GM13976 (cell line): ENCODE measurements at regions not wholly inside any gene's neighbourhood (a gene's known extent, or its start where the extent isn't known, plus 50 kb on each side); places are given as distances from the start of the nearest gene placed in this dataset.

Experiments
- DNase-seq: peaks from one replicate; pipeline ENCODE4 v3.0.0; 2012; ENCODE audit warnings: low spot score
- in situ Hi-C: fragments of 300-500 bp; cut with MboI; formaldehyde crosslinking; loops from one replicate; pipeline ENCODE4 v1.12.0; 2022; ENCODE audit warnings: low sequenced_read_pairs, mixed read lengths, inconsistent platforms; ENCODE audit not compliant: unreplicated experiment
- TF ChIP-seq, protein P1 (sequence below): IDR thresholded peaks from 2 replicates; pipeline ENCODE4 v1.5.1; 2012; ENCODE audit warnings: borderline replicate concordance, mild to moderate bottlenecking; ENCODE audit not compliant: insufficient read depth; ENCODE audit errors: extremely low read depth, missing control alignments, control extremely low read depth

GRCh38 chr12:115185506-115185905, 501.5 kb upstream of the TBX3 start:
- no peak for DNase-seq
- in situ Hi-C loops, result no loop called here
- TF ChIP-seq, protein P1, sequence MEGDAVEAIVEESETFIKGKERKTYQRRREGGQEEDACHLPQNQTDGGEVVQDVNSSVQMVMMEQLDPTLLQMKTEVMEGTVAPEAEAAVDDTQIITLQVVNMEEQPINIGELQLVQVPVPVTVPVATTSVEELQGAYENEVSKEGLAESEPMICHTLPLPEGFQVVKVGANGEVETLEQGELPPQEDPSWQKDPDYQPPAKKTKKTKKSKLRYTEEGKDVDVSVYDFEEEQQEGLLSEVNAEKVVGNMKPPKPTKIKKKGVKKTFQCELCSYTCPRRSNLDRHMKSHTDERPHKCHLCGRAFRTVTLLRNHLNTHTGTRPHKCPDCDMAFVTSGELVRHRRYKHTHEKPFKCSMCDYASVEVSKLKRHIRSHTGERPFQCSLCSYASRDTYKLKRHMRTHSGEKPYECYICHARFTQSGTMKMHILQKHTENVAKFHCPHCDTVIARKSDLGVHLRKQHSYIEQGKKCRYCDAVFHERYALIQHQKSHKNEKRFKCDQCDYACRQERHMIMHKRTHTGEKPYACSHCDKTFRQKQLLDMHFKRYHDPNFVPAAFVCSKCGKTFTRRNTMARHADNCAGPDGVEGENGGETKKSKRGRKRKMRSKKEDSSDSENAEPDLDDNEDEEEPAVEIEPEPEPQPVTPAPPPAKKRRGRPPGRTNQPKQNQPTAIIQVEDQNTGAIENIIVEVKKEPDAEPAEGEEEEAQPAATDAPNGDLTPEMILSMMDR, result no peak

DNA sequence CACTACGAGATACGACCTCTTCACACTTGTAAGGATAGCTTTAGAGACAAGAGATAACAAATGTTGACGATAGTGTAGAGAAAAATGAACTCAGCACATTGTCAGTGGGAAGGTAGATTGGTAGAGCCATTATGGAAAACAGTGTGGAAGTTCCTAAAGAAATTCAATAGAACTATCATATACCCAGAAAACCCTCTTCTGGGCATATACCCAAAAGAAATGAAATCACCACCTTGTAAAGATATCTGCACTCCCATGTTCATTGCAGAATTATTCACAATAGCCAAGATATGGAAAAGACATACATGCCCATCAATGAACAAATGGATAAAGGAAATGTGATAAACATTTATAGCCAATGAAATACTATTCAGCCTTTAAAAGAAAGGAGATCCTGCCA, 499.8 kb upstream of the TBX3 start:
- in situ Hi-C loops, result no loop called here
- TF ChIP-seq, protein P1, result no peak
- no peak for DNase-seq

DNA sequence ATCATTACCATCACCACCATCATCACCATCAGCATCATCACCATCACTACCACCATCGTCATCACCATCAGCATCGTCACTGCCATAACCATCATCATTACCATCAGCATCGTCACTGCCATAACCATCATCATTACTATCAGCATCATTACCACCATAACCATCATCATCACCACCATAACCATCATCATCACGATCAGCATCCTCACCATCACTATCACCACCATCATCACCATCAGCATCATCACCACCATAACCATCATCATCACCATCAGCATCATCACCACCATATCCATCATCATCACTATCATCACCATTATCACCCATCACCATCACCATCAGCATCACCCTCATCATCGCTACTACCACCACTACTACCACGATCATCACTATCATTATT, 493.9 kb upstream of the TBX3 start:
- TF ChIP-seq, protein P1, result no peak
- in situ Hi-C loops, result no loop called here
- DNase-seq, result no peak

GRCh38 chr12:115176741-115177400, 492.9 kb upstream of the TBX3 start:
- DNase-seq, result no peak
- in situ Hi-C loops, result no loop called here
- TF ChIP-seq, protein P1, result no peak

DNA sequence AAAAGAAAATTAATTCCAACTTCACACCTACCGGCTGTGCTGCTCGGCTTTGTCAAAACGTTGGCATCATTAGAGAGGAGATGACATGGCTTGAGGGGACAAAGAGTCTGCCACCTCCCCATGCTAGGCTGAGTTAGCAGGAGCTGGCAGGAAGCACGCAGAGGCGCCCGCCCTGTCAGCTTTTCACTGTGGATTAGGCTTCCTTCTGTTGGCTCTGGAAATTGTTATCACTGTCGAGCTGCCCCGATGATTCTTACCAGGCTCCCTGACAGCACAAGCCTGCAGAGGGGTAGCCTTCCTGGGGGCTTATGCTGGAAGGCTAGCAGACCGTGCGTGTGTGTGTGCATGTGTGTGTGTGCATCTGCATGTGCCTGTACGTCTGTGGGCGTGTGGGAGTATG, 490.9 kb upstream of the TBX3 start:
- TF ChIP-seq, protein P1, result no peak
- DNase-seq, result no peak
- in situ Hi-C loops, result no loop called here

GRCh38 chr12:115172521-115172920, 488.5 kb upstream of the TBX3 start:
- DNase-seq, result no peak
- in situ Hi-C loops, result no loop called here
- TF ChIP-seq, protein P1, result no peak
